Transverse colon (tissue), 4 donors: ENCODE measurements at regions not wholly inside any gene's neighbourhood (a gene's known extent, or its start where the extent isn't known, plus 50 kb on each side); places are given as distances from the start of the nearest gene placed in this dataset.

Experiments used
- DNase-seq: peaks from one replicate; pipeline ENCODE4 v3.0.0-alpha.2; 2019
- H3K27ac ChIP-seq, 4 donors: fragments of 200-600 bp; sonication (generic); 2 replicates each; pipeline ENCODE4 v1.5.1; 2016 to 2018; ENCODE audit warnings: inconsistent platforms in 4 of 4
- H3K27me3 ChIP-seq: fragments of 200-600 bp; sonication (generic); 2 replicates; pipeline ENCODE4 v1.5.1; 2017; ENCODE audit warnings: inconsistent platforms
- H3K36me3 ChIP-seq, 4 donors: fragments of 200-600 bp; sonication (generic); 2 replicates each; pipeline ENCODE4 v1.5.1; 2017 to 2019; ENCODE audit warnings: inconsistent platforms in 4 of 4
- H3K4me1 ChIP-seq, 4 donors: fragments of 200-600 bp; sonication (generic); 2 replicates each; pipeline ENCODE4 v1.5.1; 2017 to 2020; ENCODE audit warnings: inconsistent platforms in 4 of 4
- H3K4me3 ChIP-seq, 4 donors: fragments of 200-600 bp; sonication (generic); 1 replicate in 1 of 4; 2 replicates in 3 of 4; pipeline versions ENCODE4 v1.5.1 to v1.6.1; 2017 to 2019; ENCODE audit warnings: inconsistent platforms in 4 of 4
- H3K9me3 ChIP-seq, 2 donors: fragments of 200-600 bp; sonication (generic); 2 replicates each; pipeline ENCODE4 v1.5.1; 2017 to 2019; ENCODE audit warnings: inconsistent platforms in 2 of 2
- EP300 ChIP-seq: sonication (generic); formaldehyde crosslinking; IDR thresholded peaks from one replicate; pipeline ENCODE4 v1.6.1; 2017; ENCODE audit warnings: antibody characterized with exemption, low read depth
- POLR2A ChIP-seq: fragments of 450-650 bp; IDR thresholded peaks from one replicate; pipeline ENCODE4 v1.6.1; 2016; ENCODE audit warnings: antibody characterized with exemption, mild to moderate bottlenecking, moderate library complexity
- POLR2AphosphoS5 ChIP-seq, 3 donors: sonication (generic); formaldehyde crosslinking; IDR thresholded peaks; one replicate each; pipeline ENCODE4 v1.6.1; 2016; ENCODE audit warnings: antibody characterized with exemption in 3 of 3
- WGBS, 2 donors: methylation state at CpG; one replicate each; pipeline ENCODE4 v1.1.5; 2018; ENCODE audit warnings: low coverage in 1 of 2; 5-methylcytosine and 5-hydroxymethylcytosine counted together
- in situ Hi-C, 4 donors: fragments of 200-750 bp; cut with MboI; loops; one replicate each; pipeline versions ENCODE4 v1.15.0 to v1.15.1; 2017; ENCODE audit warnings: low sequenced_read_pairs in 3 of 4, low pct_ligation_motif_present in 1 of 4, low pct_unique_long_range_greater_than_20kb in 1 of 4
- intact Hi-C: fragments of 100-400 bp; cut with DNase I; formaldehyde crosslinking; loops from one replicate; pipeline ENCODE4 v1.15.1; 2023; ENCODE audit warnings: low total_unique reads
- TF ChIP-seq, protein P1 (sequence below), 5 experiments: fragments of 200-600 bp in 3 of 5; fragments of 450-650 bp in 2 of 5; sonication (generic) in 3 of 5; IDR thresholded peaks; 1 replicate in 2 of 5; 2 replicates in 3 of 5; pipeline ENCODE4 v1.5.1; 2016 to 2017; ENCODE audit warnings: antibody characterized with exemption in 5 of 5, inconsistent platforms in 3 of 5, mild to moderate bottlenecking in 2 of 5, moderate library complexity in 1 of 5

DNA sequence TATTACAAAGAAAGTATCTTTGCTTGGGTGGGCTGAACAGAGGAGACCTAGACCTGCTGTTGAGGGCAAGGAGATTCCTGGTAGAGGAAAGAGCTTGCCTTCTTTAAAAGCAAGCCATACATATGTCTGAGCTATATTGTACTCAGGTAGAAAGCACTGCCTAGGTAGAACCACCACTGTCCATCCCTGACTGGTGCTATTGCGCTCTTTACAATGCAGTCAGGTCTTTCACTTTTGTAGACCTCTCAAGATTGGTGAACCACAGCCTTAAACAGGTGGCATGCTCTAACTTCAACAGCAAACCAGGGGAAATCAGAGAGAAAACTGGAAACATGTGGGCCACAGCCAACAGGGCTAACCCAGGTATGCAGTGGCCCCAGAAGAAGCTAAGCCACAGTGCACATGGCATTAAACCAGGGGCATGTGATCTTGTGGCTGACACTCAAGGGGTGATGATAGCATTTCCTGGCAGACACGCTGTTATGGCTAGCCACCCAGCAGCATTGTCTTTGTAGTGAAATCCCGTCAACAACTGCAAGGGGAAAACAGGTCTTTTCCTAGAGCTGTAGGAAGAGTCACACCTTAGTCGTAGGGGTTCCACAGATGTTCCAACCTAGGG, 253.9 kb upstream of the PCSK5 start:
- intact Hi-C loops (no loop called here), in situ Hi-C loops (no loop called here)
- Histone ChIP-seq H3K36me3 (no peaks in the 10 kb centered on the region), H3K4me1 (no peaks in the 10 kb centered on the region), H3K27me3 (no peaks in the 10 kb centered on the region), H3K9me3 (no peaks in the 10 kb centered on the region), H3K27ac (no peak overlapping the region), H3K4me3 (no peak overlapping the region)
- TF ChIP-seq, protein P1, sequence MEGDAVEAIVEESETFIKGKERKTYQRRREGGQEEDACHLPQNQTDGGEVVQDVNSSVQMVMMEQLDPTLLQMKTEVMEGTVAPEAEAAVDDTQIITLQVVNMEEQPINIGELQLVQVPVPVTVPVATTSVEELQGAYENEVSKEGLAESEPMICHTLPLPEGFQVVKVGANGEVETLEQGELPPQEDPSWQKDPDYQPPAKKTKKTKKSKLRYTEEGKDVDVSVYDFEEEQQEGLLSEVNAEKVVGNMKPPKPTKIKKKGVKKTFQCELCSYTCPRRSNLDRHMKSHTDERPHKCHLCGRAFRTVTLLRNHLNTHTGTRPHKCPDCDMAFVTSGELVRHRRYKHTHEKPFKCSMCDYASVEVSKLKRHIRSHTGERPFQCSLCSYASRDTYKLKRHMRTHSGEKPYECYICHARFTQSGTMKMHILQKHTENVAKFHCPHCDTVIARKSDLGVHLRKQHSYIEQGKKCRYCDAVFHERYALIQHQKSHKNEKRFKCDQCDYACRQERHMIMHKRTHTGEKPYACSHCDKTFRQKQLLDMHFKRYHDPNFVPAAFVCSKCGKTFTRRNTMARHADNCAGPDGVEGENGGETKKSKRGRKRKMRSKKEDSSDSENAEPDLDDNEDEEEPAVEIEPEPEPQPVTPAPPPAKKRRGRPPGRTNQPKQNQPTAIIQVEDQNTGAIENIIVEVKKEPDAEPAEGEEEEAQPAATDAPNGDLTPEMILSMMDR (IDR thresholded peaks at IDR 0.05) = no peak
- no peak for TF ChIP-seq POLR2A
- TF ChIP-seq POLR2AphosphoS5 (IDR thresholded peaks at IDR 0.05) = no peak
- TF ChIP-seq EP300 = no peak
- 75 to 81% methylated on average over 1 to 4 of the region's 4 CpGs for WGBS, 2 donors
- no peak for DNase-seq

DNA sequence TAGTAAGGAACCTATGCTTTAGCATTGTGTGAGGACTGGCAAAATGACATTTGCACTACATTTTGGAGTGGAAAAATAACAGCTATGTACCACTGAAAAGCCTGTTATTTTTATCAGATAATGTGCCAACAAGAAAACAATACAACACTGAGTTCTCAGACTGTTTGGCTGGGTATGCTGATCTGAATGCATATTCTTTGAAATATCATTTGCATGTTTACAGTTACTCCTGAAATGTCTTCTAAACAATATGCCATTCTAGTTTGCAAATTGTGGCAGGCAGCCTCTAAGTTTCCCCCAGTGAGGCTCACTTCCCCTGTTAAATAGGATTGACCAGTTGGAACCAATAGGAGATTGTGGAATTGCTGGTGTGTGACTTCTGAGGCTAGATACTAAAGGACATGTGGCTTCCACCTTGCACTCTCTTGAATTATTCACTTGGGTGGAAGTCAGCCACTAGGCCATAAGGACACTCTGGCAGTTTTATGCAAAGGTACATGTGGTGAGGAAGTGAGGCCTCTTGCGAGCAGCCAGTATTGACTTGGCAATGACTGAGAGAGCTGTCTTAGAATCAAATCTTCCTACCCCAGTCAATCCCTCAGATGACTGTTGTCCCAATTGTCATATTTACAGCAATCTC, 250.4 kb upstream of the PCSK5 start:
- Histone ChIP-seq H3K27ac (no peak overlapping the region), H3K9me3 (no peaks in the 10 kb centered on the region), H3K4me3 (no peak overlapping the region), H3K4me1 (no peaks in the 10 kb centered on the region), H3K36me3 (no peaks in the 10 kb centered on the region), H3K27me3 (no peaks in the 10 kb centered on the region)
- intact Hi-C loops (no loop called here), in situ Hi-C loops (no loop called here)
- WGBS, 2 donors = 62% methylated on average over 1 of the region's 1 CpG; no CpG with 5 or more reads in 1 of the 2 donors
- DNase-seq = no peak
- TF ChIP-seq EP300 = no peak
- TF ChIP-seq POLR2A = no peak

DNA sequence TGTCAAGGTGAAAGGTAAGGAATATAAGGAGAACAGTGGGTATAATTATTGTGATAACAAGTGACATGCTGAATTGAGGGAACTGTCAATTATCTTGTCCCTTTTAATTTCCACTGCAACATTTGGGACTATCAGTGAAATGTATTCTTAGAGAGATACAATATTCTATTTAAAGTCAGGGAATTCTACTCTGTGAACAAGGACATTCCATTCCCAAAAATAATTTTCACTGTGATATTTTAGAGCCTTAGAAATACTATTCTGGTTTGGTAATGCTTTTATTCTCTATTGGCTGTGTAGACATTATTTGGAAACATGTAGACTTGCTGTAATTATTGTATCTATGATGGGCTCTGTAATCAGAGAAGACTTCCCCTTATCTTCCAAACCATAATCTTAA, 248.0 kb upstream of the PCSK5 start:
- no peak overlapping the region for H3K27ac ChIP-seq
- H3K27me3 ChIP-seq = no peaks in the 10 kb centered on the region
- no peak overlapping the region for H3K4me3 ChIP-seq
- intact Hi-C loops = no loop called here
- H3K4me1 ChIP-seq = no peaks in the 10 kb centered on the region
- no peaks in the 10 kb centered on the region for H3K36me3 ChIP-seq
- in situ Hi-C loops = no loop called here
- DNase-seq = no peak
- no peaks in the 10 kb centered on the region for H3K9me3 ChIP-seq
- TF ChIP-seq, protein P1 (IDR thresholded peaks at IDR 0.05) = no peak
- TF ChIP-seq POLR2A (no peak), POLR2AphosphoS5 (IDR thresholded peaks at IDR 0.05) (no peak), EP300 (no peak)

DNA sequence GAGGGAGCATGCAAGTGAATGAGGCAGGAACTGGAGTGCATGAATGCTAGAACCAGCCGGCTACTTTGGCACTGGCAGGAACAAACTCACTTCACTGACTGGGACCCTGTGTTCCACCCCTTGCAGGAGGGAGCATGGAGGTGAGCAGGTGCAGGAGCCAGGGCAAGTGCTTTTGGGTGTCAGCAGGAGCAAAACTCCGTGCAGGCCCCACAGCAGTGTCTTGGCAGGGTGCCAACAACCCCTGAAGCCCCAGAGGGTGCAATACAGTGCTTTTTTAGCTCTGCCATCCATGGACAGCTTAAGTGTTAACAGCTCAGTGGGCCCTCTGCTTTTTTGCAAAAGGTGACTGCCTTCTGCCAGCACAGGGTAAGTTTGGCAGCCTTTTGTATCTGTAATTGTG, 245.8 kb upstream of the PCSK5 start:
- Histone ChIP-seq H3K27ac (no peak overlapping the region), H3K27me3 (no peaks in the 10 kb centered on the region), H3K9me3 (no peaks in the 10 kb centered on the region), H3K4me3 (no peak overlapping the region), H3K36me3 (no peaks in the 10 kb centered on the region), H3K4me1 (no peaks in the 10 kb centered on the region)
- intact Hi-C loops = no loop called here
- no peak for DNase-seq
- WGBS, 2 donors = 55% methylated on average over 2 of the region's 2 CpGs; no CpG with 5 or more reads in 1 of the 2 donors
- TF ChIP-seq EP300 (no peak), POLR2A (no peak), POLR2AphosphoS5 (IDR thresholded peaks at IDR 0.05) (no peak)
- TF ChIP-seq, protein P1 (IDR thresholded peaks at IDR 0.05) = no peak
- in situ Hi-C loops = no loop called here

DNA sequence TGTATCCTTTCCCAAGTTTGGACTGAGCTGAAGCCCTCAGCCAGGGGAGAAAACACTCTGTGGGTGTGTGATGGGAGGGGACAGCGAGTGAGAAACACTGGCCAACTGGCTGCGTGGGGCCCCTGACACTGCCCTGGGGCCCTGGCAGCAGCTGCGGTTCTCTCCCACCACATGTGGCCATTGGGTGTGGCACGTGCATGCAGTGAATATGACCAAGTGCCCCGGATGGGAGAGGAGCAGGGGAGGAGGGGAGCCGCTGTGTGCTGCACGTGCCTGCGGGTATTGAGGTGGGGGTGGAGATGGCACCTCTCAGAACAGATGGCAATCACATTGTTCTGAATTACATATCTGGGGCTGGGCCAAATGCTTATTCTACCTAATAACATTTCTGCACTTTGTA, 242.4 kb upstream of the PCSK5 start:
- Histone ChIP-seq H3K27ac (no peak overlapping the region), H3K27me3 (no peaks in the 10 kb centered on the region)
- in situ Hi-C loops = no loop called here

More for the DNA sequence above, 242.4 kb upstream of the PCSK5 start:
- no peak for DNase-seq
- Histone ChIP-seq H3K4me1 (no peaks in the 10 kb centered on the region), H3K4me3 (no peak overlapping the region), H3K36me3 (no peaks in the 10 kb centered on the region), H3K9me3 (no peaks in the 10 kb centered on the region)
- 94 to 100% methylated on average over 1 to 8 of the region's 8 CpGs for WGBS, 2 donors
- intact Hi-C loops = no loop called here
- TF ChIP-seq EP300 = no peak
- no peak for TF ChIP-seq POLR2A
- TF ChIP-seq POLR2AphosphoS5 (IDR thresholded peaks at IDR 0.05) = no peak
